ENCODE measurements at regions not wholly inside any gene's neighbourhood (a gene's known extent, or its start where the extent isn't known, plus 50 kb on each side); places are given as distances from the start of the nearest gene placed in this dataset.
A peak's percentile ranks its signal among the peaks of the same experiment; 100 is the strongest.

- Histone ChIP-seq H3K4me1 (replicated peaks in 1 of 2) (peaks cover 0 to 18% of the 10 kb centered on the region in 2 donors), H3K27ac (no peak overlapping the region), H3K9me3 (replicated peaks in 1 of 3) (no peaks in the 10 kb centered on the region), H3K27me3 (no peaks in the 10 kb centered on the region), H3K36me3 (replicated peaks in 1 of 2) (no peaks in the 10 kb centered on the region), H3K4me3 (no peak overlapping the region)
- 84 to 87% (median 86%) methylated on average over 4 of the region's 4 CpGs for WGBS, 4 donors
- TF ChIP-seq CTCF (IDR thresholded peaks at IDR 0.05) (no peak), POLR2A (IDR thresholded peaks at IDR 0.05) (no peak)
- intact Hi-C loops (cut with DNase I): no loop called here
- DNase-seq: no peak
Measured at GRCh38 chr11:121887976-121888557, 227.9 kb downstream of the BLID start.

- Histone ChIP-seq H3K27me3 (no peaks in the 10 kb centered on the region), H3K4me1 (replicated peaks in 1 of 2) (peaks cover 0 to 18% of the 10 kb centered on the region in 2 donors), H3K27ac (no peak overlapping the region), H3K9me3 (replicated peaks in 1 of 3) (no peaks in the 10 kb centered on the region), H3K4me3 (no peak overlapping the region), H3K36me3 (replicated peaks in 1 of 2) (no peaks in the 10 kb centered on the region)
- TF ChIP-seq CTCF (IDR thresholded peaks at IDR 0.05) (no peak), POLR2A (IDR thresholded peaks at IDR 0.05) (no peak)
- intact Hi-C loops (cut with DNase I): no loop called here
- DNase-seq: peak in 4 of 7 donors; percentile 25 to 54 (median 40)
- 26 to 36% (median 32%) methylated on average over 3 of the region's 3 CpGs for WGBS, 4 donors
Measured at GRCh38 chr11:121887569-121887968, 228.4 kb downstream of the BLID start.

GRCh38 chr11:121886996-121887395 lies 229.0 kb downstream of the BLID start:
- H3K27ac ChIP-seq: peak overlapping the region in 1 of 5 donors; percentile 7
- no peaks in the 10 kb centered on the region for H3K9me3 ChIP-seq (replicated peaks in 1 of 3)
- intact Hi-C loops (cut with DNase I): no loop called here
- H3K36me3 ChIP-seq (replicated peaks in 1 of 2): no peaks in the 10 kb centered on the region
- H3K4me1 ChIP-seq (replicated peaks in 1 of 2): peaks cover 0 to 17% of the 10 kb centered on the region in 2 donors
- no peaks in the 10 kb centered on the region for H3K27me3 ChIP-seq
- no peak for DNase-seq
- 79 to 95% (median 90%) methylated on average over 2 of the region's 2 CpGs for WGBS, 4 donors
- no peak for TF ChIP-seq POLR2A (IDR thresholded peaks at IDR 0.05)
- TF ChIP-seq CTCF (IDR thresholded peaks at IDR 0.05): no peak
- H3K4me3 ChIP-seq: no peak overlapping the region

- no peaks in the 10 kb centered on the region for H3K36me3 ChIP-seq (replicated peaks in 1 of 2)
- WGBS, 4 donors: 37 to 57% (median 55%) methylated on average over 8 of the region's 8 CpGs
- TF ChIP-seq POLR2A (IDR thresholded peaks at IDR 0.05): no peak
- TF ChIP-seq CTCF (IDR thresholded peaks at IDR 0.05): no peak
- H3K27me3 ChIP-seq: no peaks in the 10 kb centered on the region
- peaks cover 0 to 9% of the 10 kb centered on the region in 2 donors for H3K4me1 ChIP-seq (replicated peaks in 1 of 2)
- H3K4me3 ChIP-seq: no peak overlapping the region
- DNase-seq: peak in 6 of 7 donors; percentile 15 to 54 (median 31)
- intact Hi-C loops (cut with DNase I): no loop called here
- H3K9me3 ChIP-seq (replicated peaks in 1 of 3): no peaks in the 10 kb centered on the region
- H3K27ac ChIP-seq: no peak overlapping the region
Measured at GRCh38 chr11:121886005-121886734, 229.8 kb downstream of the BLID start.

Data from adrenal gland (tissue), 9 donors.